GM19463 (cell line): ENCODE measurements at regions not wholly inside any gene's neighbourhood (a gene's known extent, or its start where the extent isn't known, plus 50 kb on each side); places are given as distances from the start of the nearest gene placed in this dataset.

ENCODE experiments used
- ATAC-seq: cut with Tn5 transposase; IDR thresholded peaks from one replicate; pipeline ENCODE4 v1.9.1; 2021; ENCODE audit warnings: mild to moderate bottlenecking, moderate library complexity; ENCODE audit not compliant: unreplicated experiment

DNA sequence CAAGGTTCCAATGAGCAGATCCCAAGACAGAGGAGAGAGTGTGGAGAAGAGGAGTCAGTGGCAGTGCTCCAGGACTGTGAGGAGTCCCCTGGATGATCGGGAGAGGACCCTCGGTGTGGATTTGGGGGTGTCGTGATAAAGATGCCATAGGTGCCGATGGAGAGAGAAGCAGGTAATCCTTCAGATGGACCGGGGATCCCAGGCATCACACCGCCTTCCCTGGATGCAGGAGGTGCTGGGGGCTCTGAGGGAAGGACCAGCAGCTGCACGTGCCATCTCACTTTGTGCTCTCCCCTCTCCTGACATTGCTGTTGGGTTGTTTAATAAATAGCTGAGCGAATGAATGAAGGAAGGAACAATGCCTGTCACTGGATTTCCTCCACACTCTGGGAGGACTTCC lies 744.1 kb downstream of the BRD1 start:
- ATAC-seq = no peak

DNA sequence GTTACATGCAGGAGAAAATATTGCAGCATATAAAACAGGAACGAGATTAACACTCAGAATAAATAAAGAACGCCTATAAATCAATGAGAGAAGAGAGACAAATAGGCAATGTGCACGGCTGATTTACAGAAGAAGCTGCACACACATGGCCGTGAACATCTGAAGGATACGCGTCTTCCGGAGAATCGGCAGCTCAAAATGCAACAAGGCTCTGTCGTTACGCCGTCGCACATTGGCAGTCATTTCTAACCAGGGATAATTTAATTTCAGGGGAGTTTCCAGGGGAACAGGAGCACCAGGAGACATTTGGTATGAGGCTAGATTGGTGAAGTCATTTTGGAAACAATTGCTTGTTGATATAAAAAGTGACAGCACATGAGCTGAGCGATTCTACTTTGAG lies 745.2 kb downstream of the BRD1 start:
- no peak for ATAC-seq

DNA sequence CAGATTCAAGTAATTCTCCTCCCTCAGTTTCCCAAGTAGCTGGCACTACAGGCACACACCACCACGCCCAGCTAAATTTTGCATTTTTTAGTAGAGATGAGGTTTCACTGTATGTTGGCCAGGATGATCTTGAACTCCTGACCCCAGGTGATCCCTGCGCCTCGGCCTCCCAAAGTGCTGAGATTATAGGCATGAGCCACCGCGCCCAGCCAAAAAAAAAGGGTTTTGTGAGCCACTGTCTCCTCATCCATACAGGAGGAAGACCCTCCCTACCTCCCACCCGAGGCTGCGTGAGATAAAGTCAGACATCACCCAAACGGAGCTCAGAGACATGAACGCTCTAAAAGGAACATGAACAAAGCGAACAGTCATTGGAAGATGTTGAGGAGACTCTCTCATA lies 745.7 kb downstream of the BRD1 start:
- no peak for ATAC-seq

DNA sequence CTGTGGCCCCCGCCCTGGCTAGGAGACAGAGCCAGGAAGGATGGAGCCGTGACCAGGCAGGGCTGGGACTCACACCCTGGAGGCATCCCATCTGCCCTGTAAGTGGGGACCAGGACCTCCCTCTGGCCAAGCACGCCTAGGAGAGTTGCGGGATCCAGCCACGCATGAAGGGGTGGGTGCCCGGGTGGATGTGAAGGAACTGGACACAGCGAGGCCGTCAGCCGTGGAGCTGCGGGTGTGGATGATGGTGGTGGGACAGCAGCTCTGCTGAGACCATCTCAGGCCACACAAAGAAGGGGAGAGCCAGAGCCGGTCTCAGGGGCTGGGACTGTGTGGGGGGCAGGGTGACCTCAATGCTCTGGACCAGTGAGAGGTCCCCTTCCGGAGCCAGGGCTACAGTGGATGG lies 746.4 kb downstream of the BRD1 start:
- no peak for ATAC-seq

DNA sequence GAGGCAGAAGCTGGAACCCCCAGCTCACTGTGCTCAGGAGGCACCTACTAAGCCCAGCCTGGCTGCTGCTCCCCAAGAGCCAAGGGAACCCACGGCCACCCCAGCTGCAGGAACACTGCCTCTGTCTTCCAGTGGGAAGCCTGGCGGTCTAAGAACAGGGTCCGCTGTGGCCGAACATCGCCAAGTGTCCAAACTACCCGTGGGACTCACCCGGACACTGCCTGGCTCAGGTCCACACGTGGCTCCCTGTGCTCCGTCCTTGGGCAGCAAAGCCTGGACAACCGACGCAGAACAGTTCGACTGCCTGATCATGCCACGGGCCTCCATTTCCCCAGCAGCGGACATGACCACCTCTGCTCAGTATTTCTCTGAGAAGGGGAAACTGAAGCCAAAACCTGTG lies 747.0 kb downstream of the BRD1 start:
- ATAC-seq = no peak

DNA sequence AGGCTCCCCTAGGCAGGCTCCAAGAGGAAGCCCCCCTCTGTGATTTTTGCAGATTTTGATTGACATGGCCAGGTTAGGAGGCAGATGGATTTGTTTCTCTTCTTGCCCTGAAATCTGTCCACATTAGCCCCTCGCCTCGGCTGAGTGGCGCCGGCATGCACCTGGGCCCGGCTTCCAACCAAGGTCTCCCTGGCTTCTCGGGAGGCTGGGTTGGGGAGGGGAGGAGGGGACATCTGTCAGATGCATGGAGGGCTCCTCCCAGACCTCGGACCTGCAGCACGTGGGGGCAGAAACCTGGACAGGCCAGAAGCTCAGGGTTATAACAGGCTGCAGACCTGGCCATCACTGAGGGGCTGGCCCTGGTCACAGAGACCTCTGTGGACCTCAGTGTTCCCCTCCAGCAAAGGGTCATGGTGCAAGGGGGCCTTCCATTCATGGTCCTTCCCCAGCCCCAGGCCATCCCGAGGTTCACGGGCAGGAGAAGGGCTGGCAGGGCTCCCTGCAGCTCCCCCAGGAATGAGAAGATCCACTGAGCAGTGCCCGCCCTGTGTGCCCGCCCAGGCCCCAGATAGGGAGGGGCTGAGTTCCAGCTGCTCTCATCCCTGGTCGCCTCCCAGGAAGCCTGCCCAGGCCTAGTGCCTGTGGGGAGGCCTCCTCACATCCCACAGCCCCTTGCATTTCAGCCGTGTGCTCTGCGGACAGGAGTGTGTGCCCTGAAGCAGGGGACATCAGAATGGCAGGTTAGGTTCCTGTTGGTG lies 747.8 kb downstream of the BRD1 start:
- no peak for ATAC-seq

GRCh38 chr22:49079027-49079725 lies 748.5 kb downstream of the BRD1 start:
- ATAC-seq = no peak

DNA sequence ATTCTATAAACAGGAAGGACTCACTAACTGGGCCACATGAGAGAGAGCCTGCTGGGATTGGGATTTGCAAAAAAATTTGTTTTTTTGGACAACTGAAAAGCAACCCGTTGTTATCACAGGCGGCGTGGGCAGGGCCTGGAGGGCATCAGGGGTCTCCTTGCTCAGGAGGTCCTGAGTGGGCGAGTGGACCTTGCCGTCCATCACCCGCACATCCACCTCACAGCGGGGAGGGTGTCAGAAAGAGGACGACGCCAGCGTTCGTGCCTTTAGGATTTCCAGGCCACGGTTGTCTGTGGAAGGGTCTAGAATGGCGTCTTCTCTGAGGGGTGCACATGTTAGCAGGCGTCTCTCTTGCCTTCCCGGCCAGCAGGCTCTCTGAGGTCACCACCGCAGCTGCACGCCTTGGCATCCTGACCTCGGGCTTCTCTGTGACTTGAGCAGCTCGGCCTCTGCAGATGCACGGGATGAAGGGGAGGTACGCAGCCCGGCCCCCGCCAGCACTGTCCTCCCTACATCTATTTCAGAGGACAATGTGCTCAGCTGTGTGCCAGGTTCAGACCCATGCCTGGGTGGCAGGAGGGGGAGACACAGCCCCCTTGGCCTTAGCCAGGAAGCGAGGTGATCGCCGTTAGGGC lies 749.5 kb downstream of the BRD1 start:
- ATAC-seq = no peak

- no peak for ATAC-seq
Observed at GRCh38 chr22:49077586-49077985, 750.1 kb downstream of the BRD1 start.

DNA sequence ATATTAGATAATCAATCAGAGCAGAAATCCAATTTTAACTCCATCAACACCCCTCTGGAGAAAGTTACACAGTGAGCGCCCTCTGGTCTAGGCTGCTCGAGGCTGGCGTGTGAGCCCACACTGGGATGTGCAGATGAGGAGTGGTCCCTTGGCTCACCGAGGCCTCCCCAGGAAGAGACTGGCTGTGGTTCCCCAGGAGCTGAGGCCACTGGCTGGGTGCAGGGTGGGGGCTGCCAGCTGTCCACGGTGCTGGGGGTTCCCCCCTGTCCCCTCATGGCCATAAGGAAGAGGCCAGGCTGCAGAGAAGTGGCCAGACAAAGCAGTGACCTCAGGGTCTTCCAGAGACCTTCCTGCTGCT lies 750.7 kb downstream of the BRD1 start:
- no peak for ATAC-seq

DNA sequence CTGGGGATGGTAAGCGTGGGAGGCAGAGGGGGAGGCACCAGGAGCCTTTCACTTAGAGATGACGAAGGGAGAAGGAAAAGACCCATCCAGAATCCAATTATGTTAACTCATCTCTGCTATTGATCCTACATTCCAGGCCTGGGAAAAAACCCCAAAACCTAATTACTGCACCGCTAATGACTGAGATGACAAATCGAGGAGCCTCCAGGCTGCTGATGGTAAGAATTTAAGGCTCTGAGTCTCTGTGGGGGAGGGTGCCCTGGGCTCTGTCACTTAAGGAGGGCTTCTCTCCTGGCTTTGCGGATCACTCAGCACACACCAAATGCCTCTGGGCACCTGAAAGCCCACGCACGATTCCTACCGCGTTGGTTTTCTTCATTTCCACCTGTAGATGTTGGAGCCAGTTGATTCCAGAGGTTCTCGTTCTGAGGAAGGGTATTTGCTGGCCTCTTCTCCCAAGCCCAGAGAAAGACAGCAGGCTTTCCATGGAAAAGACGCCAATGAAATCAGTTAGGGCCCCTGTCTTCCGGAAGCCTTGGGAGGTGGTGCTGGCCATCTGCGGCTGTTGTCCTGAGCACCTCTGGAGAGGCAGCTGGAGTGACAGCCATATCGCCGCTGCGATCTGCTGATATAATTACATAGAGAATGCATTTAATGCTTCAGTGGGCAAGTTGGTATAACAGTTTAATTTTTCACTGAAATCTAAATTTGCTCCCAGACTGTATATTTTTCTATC lies 751.2 kb downstream of the BRD1 start:
- ATAC-seq = no peak

- no peak for ATAC-seq
Observed at GRCh38 chr22:49075150-49075549, 752.5 kb downstream of the BRD1 start.

GRCh38 chr22:49073873-49074417 lies 753.7 kb downstream of the BRD1 start:
- ATAC-seq = no peak

GRCh38 chr22:49072996-49073645 lies 754.6 kb downstream of the BRD1 start:
- no peak for ATAC-seq

DNA sequence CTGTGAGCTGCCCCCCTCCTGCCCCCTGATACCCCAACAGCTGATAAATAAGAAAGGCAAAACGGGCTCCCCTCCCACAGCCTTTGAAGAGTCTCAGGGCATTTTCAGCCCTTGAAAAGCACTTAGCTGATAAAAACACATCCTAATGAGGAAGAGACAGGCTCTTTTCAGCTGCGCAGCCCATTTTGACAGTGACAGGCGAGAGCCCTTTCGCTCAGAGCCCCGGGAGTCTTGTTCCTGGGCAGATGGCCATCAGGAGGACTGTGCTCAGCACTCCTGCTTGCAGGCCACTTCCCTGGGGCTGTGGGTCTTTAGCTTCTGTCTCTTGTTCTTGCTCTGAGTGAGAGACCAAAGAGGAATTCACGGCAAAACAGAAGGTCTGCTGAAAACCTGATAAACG lies 757.2 kb downstream of the BRD1 start:
- ATAC-seq = no peak

GRCh38 chr22:49068861-49069500 lies 758.7 kb downstream of the BRD1 start:
- ATAC-seq = no peak

DNA sequence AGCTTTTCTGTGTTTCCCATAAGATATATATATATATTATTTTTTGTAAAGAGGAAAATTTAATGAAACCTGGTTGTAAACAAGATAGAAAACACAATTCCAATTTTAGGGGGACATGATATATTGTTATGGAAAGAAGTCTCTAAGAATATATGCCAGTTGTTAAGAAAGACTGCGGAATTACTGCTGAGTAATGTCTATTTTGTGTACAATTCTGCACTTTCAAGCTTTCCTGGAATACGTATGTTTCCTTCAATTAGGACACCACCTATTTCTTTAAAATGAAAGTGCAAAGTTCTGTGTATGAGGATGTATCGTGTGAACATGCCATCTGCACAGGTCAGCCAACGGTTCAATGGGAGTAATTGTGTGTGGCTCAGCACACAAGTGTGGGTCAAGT lies 760.2 kb downstream of the BRD1 start:
- ATAC-seq = no peak

GRCh38 chr22:49066619-49067018 lies 761.1 kb downstream of the BRD1 start:
- ATAC-seq = no peak

GRCh38 chr22:49064836-49065235 lies 762.8 kb downstream of the BRD1 start:
- no peak for ATAC-seq

DNA sequence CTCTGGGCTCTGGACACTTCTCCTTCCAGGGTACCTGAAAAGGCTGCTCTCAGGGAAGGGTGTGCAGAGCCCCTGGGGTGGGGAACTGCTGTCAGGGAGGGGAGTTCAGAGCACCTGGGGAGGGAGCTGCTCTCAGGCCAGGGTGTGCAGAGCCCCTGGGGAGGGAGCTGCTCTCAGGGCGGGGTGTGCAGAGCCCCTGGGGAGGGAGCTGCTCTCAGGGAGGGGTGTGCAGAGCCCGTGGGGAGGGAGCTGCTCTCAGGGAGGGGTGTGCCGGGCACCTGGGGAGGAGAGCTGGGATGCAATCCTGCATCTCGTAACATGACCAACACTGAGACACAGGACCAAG lies 764.2 kb downstream of the BRD1 start:
- no peak for ATAC-seq
